Gastroesophageal sphincter (tissue), 4 donors: ENCODE measurements at regions not wholly inside any gene's neighbourhood (a gene's known extent, or its start where the extent isn't known, plus 50 kb on each side); places are given as distances from the start of the nearest gene placed in this dataset.

Source experiments
- ATAC-seq: fragments of 150-250 bp; one replicate; pipeline ENCODE4 v1.9.1; 2016; ENCODE audit warnings: mild to moderate bottlenecking, moderate library complexity
- H3K27ac ChIP-seq, 4 donors: fragments of 200-600 bp; sonication (generic) in 3 of 4; 1 replicate in 3 of 4; 2 replicates in 1 of 4; pipeline ENCODE4 v1.5.1; 2016 to 2019
- H3K27me3 ChIP-seq: fragments of 200-600 bp; sonication (generic); one replicate; pipeline ENCODE4 v1.5.1; 2019
- H3K36me3 ChIP-seq, 2 donors: fragments of 200-600 bp; sonication (generic); one replicate each; pipeline ENCODE4 v1.5.1; 2019; ENCODE audit warnings: control low read depth in 1 of 2
- H3K4me1 ChIP-seq, 3 donors: fragments of 200-600 bp; sonication (generic); 1 replicate in 2 of 3; 2 replicates in 1 of 3; pipeline ENCODE4 v1.5.1; 2016 to 2019; ENCODE audit warnings: control low read depth in 2 of 3
- H3K4me3 ChIP-seq, 2 donors: fragments of 200-600 bp; sonication (generic); one replicate each; pipeline ENCODE4 v1.5.1; 2019; ENCODE audit warnings: mild to moderate bottlenecking in 1 of 2, moderate library complexity in 1 of 2
- H3K9me3 ChIP-seq, 3 donors: fragments of 200-600 bp; sonication (generic); one replicate each; pipeline ENCODE4 v1.5.1; 2017 to 2019; ENCODE audit warnings: control low read depth in 2 of 3
- CTCF ChIP-seq, 4 experiments: fragments of 200-600 bp in 2 of 4; fragments of 450-650 bp in 2 of 4; sonication (generic) in 1 of 4; IDR thresholded peaks; one replicate each; pipeline ENCODE4 v1.5.1; 2017 to 2019; ENCODE audit warnings: antibody characterized with exemption in 4 of 4, mild to moderate bottlenecking in 2 of 4, moderate library complexity in 2 of 4
- EP300 ChIP-seq: sonication (generic); formaldehyde crosslinking; IDR thresholded peaks from one replicate; pipeline ENCODE4 v1.6.1; 2017; ENCODE audit warnings: antibody characterized with exemption, mild to moderate bottlenecking
- POLR2A ChIP-seq, 2 donors: fragments of 450-650 bp; IDR thresholded peaks; one replicate each; pipeline ENCODE4 v1.6.1; 2017; ENCODE audit warnings: antibody characterized with exemption in 2 of 2, mild to moderate bottlenecking in 2 of 2, moderate library complexity in 1 of 2
- POLR2AphosphoS5 ChIP-seq: sonication (generic); formaldehyde crosslinking; IDR thresholded peaks from one replicate; pipeline ENCODE4 v1.6.1; 2017; ENCODE audit warnings: antibody characterized with exemption
- WGBS, 2 donors: methylation state at CpG; one replicate each; pipeline ENCODE4 v1.1.5; 2018; ENCODE audit warnings: low coverage in 1 of 2; 5-methylcytosine and 5-hydroxymethylcytosine counted together

GRCh38 chr22:49587987-49588386, 239.7 kb downstream of the BRD1 start:
- no peak overlapping the region for H3K27ac ChIP-seq
- H3K9me3 ChIP-seq = no peaks in the 10 kb centered on the region
- 40 to 50% methylated on average over 3 to 4 of the region's 13 CpGs for WGBS, 2 donors
- no peaks in the 10 kb centered on the region for H3K4me1 ChIP-seq
- no peak overlapping the region for H3K4me3 ChIP-seq
- no peak for ATAC-seq
- no peaks in the 10 kb centered on the region for H3K36me3 ChIP-seq
- TF ChIP-seq EP300 (no peak), CTCF (IDR thresholded peaks at IDR 0.05) (no peak), POLR2AphosphoS5 (no peak), POLR2A (IDR thresholded peaks at IDR 0.05) (no peak)
- peaks cover 34% of the 10 kb centered on the region for H3K27me3 ChIP-seq

GRCh38 chr22:49587421-49587820, 240.3 kb downstream of the BRD1 start:
- no peak for TF ChIP-seq EP300
- TF ChIP-seq POLR2A (IDR thresholded peaks at IDR 0.05) = no peak
- no peak for TF ChIP-seq POLR2AphosphoS5
- H3K36me3 ChIP-seq = no peaks in the 10 kb centered on the region
- H3K4me1 ChIP-seq = no peaks in the 10 kb centered on the region
- H3K27ac ChIP-seq = no peak overlapping the region
- peaks cover 37% of the 10 kb centered on the region for H3K27me3 ChIP-seq
- no peaks in the 10 kb centered on the region for H3K9me3 ChIP-seq
- no peak overlapping the region for H3K4me3 ChIP-seq
- WGBS, 2 donors = 100% methylated on average over 1 to 4 of the region's 13 CpGs
- ATAC-seq = no peak

GRCh38 chr22:49586873-49587272, 240.8 kb downstream of the BRD1 start:
- 67% methylated on average over 1 of the region's 12 CpGs; no CpG with 5 or more reads in 1 of the 2 donors for WGBS, 2 donors
- H3K27ac ChIP-seq = no peak overlapping the region
- H3K4me1 ChIP-seq = no peaks in the 10 kb centered on the region
- H3K4me3 ChIP-seq = no peak overlapping the region
- no peaks in the 10 kb centered on the region for H3K9me3 ChIP-seq
- peaks cover 37% of the 10 kb centered on the region for H3K27me3 ChIP-seq
- no peaks in the 10 kb centered on the region for H3K36me3 ChIP-seq
- no peak for ATAC-seq
- TF ChIP-seq POLR2AphosphoS5 (no peak), EP300 (no peak), CTCF (IDR thresholded peaks at IDR 0.05) (no peak), POLR2A (IDR thresholded peaks at IDR 0.05) (no peak)

GRCh38 chr22:49586244-49586748, 241.4 kb downstream of the BRD1 start:
- TF ChIP-seq POLR2A (IDR thresholded peaks at IDR 0.05) (no peak), POLR2AphosphoS5 (no peak), CTCF (IDR thresholded peaks at IDR 0.05) (no peak), EP300 (no peak)
- H3K4me1 ChIP-seq = no peaks in the 10 kb centered on the region
- peaks cover 37% of the 10 kb centered on the region for H3K27me3 ChIP-seq
- H3K9me3 ChIP-seq = no peaks in the 10 kb centered on the region
- no peak overlapping the region for H3K4me3 ChIP-seq
- ATAC-seq = no peak
- WGBS, 2 donors = 88 to 95% methylated on average over 4 of the region's 20 CpGs
- H3K27ac ChIP-seq = no peak overlapping the region
- no peaks in the 10 kb centered on the region for H3K36me3 ChIP-seq

GRCh38 chr22:49585461-49586243, 242.0 kb downstream of the BRD1 start:
- no peak for TF ChIP-seq POLR2AphosphoS5
- TF ChIP-seq POLR2A (IDR thresholded peaks at IDR 0.05) = no peak
- no peak for TF ChIP-seq CTCF (IDR thresholded peaks at IDR 0.05)
- no peak for TF ChIP-seq EP300
- no peak for ATAC-seq
- Histone ChIP-seq H3K9me3 (no peaks in the 10 kb centered on the region), H3K36me3 (no peaks in the 10 kb centered on the region), H3K27ac (no peak overlapping the region), H3K4me3 (no peak overlapping the region), H3K27me3 (peaks cover 42% of the 10 kb centered on the region), H3K4me1 (no peaks in the 10 kb centered on the region)
- 69 to 83% methylated on average over 5 of the region's 23 CpGs for WGBS, 2 donors
